Osteoblast (primary cell): ENCODE measurements at regions not wholly inside any gene's neighbourhood (a gene's known extent, or its start where the extent isn't known, plus 50 kb on each side); places are given as distances from the start of the nearest gene placed in this dataset.

ENCODE experiments used
- DNase-seq: peaks from one replicate; pipeline ENCODE4 v3.0.0; 2011; ENCODE audit warnings: low spot score, mixed read lengths; ENCODE audit not compliant: insufficient read length; ENCODE audit errors: missing footprints
- H2AFZ ChIP-seq: 2 replicates; pipeline ENCODE4 v1.6.0; 2011; ENCODE audit warnings: mild to moderate bottlenecking, low read length
- H3K27ac ChIP-seq: 2 replicates; pipeline ENCODE4 v1.5.1; 2011; ENCODE audit warnings: mild to moderate bottlenecking, low read depth, low read length, moderate library complexity
- H3K27me3 ChIP-seq: 2 replicates; pipeline ENCODE4 v1.6.0; 2012; ENCODE audit warnings: mild to moderate bottlenecking, control low read depth, inconsistent platforms, low read length, moderate library complexity; ENCODE audit not compliant: insufficient read depth
- H3K36me3 ChIP-seq: 2 replicates; pipeline ENCODE4 v1.5.1; 2011; ENCODE audit warnings: mild to moderate bottlenecking, low read length, control low read depth, moderate library complexity; ENCODE audit not compliant: insufficient read depth
- H3K4me1 ChIP-seq: 2 replicates; pipeline ENCODE4 v1.5.1; 2011; ENCODE audit warnings: mild to moderate bottlenecking, low read length, control low read depth, moderate library complexity; ENCODE audit not compliant: insufficient read depth
- H3K4me2 ChIP-seq: 2 replicates; pipeline ENCODE4 v1.6.0; 2011; ENCODE audit warnings: mild to moderate bottlenecking, low read length; ENCODE audit not compliant: insufficient read depth
- H3K4me3 ChIP-seq: fragments of 200-600 bp; sonication (generic); 3 replicates; pipeline ENCODE4 v1.5.1; 2012; ENCODE audit warnings: mild to moderate bottlenecking, low read length, inconsistent platforms; ENCODE audit not compliant: insufficient read depth
- H3K79me2 ChIP-seq: 2 replicates; pipeline ENCODE4 v1.6.0; 2012; ENCODE audit warnings: mild to moderate bottlenecking, low read length, control low read depth, inconsistent platforms; ENCODE audit not compliant: insufficient read depth
- H3K9me3 ChIP-seq: 2 replicates; pipeline ENCODE4 v1.5.1; 2011; ENCODE audit warnings: low read depth, low read length, control low read depth
- H4K20me1 ChIP-seq: 2 replicates; pipeline ENCODE4 v1.6.0; 2012; ENCODE audit warnings: mild to moderate bottlenecking, low read length, control low read depth; ENCODE audit not compliant: insufficient read depth
- CTCF ChIP-seq: IDR thresholded peaks from 2 replicates; pipeline ENCODE4 v1.5.1; 2011; ENCODE audit warnings: mild to moderate bottlenecking, low read depth, low read length, moderate library complexity; ENCODE audit errors: extremely low read depth

- no peak for TF ChIP-seq CTCF
- no peak overlapping the region for H3K4me3 ChIP-seq
- no peaks in the 10 kb centered on the region for H4K20me1 ChIP-seq
- H3K9me3 ChIP-seq, result no peaks in the 10 kb centered on the region
- no peak for DNase-seq
- H3K27me3 ChIP-seq, result no peaks in the 10 kb centered on the region
- H2AFZ ChIP-seq, result no peak overlapping the region
- H3K4me2 ChIP-seq, result no peak overlapping the region
- no peaks in the 10 kb centered on the region for H3K4me1 ChIP-seq
- no peaks in the 10 kb centered on the region for H3K79me2 ChIP-seq
- H3K36me3 ChIP-seq, result no peaks in the 10 kb centered on the region
- no peak overlapping the region for H3K27ac ChIP-seq
Observed at GRCh38 chr9:117595650-117596049, 108.6 kb upstream of the TLR4 start.

DNA sequence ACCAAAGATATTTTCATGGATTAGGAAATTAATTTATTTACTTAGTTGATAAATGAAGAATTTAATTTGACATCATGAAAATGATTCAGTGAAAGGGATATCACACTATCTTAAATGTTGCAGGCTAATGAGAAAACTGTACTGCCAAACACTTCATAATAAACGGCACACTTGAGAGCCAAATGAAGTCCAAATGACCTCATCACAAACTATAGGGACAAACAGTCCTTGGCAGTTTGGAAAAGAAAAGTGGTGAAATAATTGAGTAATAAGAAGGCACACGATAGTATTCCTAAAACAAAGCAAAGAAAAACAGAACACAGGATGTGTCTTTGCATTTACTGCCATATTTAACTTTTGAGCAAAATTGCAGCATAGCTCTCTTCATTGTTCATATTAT, 116.9 kb upstream of the TLR4 start:
- no peak for DNase-seq
- Histone ChIP-seq H3K79me2 (no peaks in the 10 kb centered on the region), H2AFZ (no peak overlapping the region), H3K27ac (no peak overlapping the region), H3K36me3 (no peaks in the 10 kb centered on the region), H3K4me3 (no peak overlapping the region), H3K4me1 (no peaks in the 10 kb centered on the region), H3K4me2 (no peak overlapping the region), H4K20me1 (no peaks in the 10 kb centered on the region), H3K27me3 (no peaks in the 10 kb centered on the region), H3K9me3 (no peaks in the 10 kb centered on the region)
- TF ChIP-seq CTCF, result no peak

DNA sequence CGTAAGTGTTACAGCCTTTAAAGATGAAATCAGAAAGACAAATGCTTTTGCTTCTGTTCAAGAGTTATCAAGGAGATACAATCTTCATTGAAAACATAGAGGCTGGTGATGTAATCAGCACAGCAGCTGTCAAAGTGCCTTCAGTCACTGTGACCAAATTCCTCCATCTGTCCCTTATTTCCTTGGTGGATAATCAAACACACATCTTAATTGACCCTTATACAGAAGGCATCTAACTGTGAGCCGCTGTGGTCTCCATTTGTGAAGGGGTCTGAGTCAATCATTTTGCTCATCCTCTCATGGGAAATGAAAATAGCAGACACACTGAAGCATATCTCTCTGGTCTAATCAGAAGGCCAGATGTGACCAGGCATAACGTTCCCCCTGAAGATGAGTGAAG, 130.1 kb upstream of the TLR4 start:
- TF ChIP-seq CTCF, result no peak
- no peaks in the 10 kb centered on the region for H3K4me1 ChIP-seq
- no peak overlapping the region for H3K4me3 ChIP-seq
- H3K27me3 ChIP-seq, result no peaks in the 10 kb centered on the region
- H2AFZ ChIP-seq, result no peak overlapping the region
- no peak overlapping the region for H3K4me2 ChIP-seq
- no peaks in the 10 kb centered on the region for H3K36me3 ChIP-seq
- no peaks in the 10 kb centered on the region for H3K79me2 ChIP-seq
- DNase-seq, result no peak
- H3K9me3 ChIP-seq, result no peaks in the 10 kb centered on the region
- no peaks in the 10 kb centered on the region for H4K20me1 ChIP-seq
- no peak overlapping the region for H3K27ac ChIP-seq

GRCh38 chr9:117564839-117565238, 139.4 kb upstream of the TLR4 start:
- Histone ChIP-seq H3K27me3 (no peaks in the 10 kb centered on the region), H3K27ac (no peak overlapping the region), H3K79me2 (no peaks in the 10 kb centered on the region), H4K20me1 (no peaks in the 10 kb centered on the region), H3K36me3 (no peaks in the 10 kb centered on the region), H3K4me3 (no peak overlapping the region), H3K9me3 (no peaks in the 10 kb centered on the region), H3K4me2 (no peak overlapping the region), H3K4me1 (no peaks in the 10 kb centered on the region), H2AFZ (no peak overlapping the region)
- no peak for DNase-seq
- TF ChIP-seq CTCF, result no peak
